HEK293 (cell line): ENCODE measurements at regions not wholly inside any gene's neighbourhood (a gene's known extent, or its start where the extent isn't known, plus 50 kb on each side); places are given as distances from the start of the nearest gene placed in this dataset.

Source experiments
- CTCF ChIP-seq: fragments of 450-650 bp; formaldehyde crosslinking; IDR thresholded peaks from 2 replicates; pipeline ENCODE4 v1.5.1; 2016; ENCODE audit warnings: missing biosample characterization, missing genetic modification characterization
- HOXA7 ChIP-seq: sonication (generic); formaldehyde crosslinking; IDR thresholded peaks from 2 replicates; pipeline ENCODE4 v1.8.1; 2022; ENCODE audit warnings: missing genetic modification reagents, borderline replicate concordance
- HOXD13 ChIP-seq: sonication (generic); formaldehyde crosslinking; IDR thresholded peaks from 2 replicates; pipeline ENCODE4 v1.8.0; 2022; ENCODE audit warnings: missing genetic modification reagents, borderline replicate concordance
- MEIS1 ChIP-seq: sonication (generic); formaldehyde crosslinking; IDR thresholded peaks from 2 replicates; pipeline ENCODE4 v1.8.1; 2022; ENCODE audit warnings: missing genetic modification reagents, mild to moderate bottlenecking, borderline replicate concordance
- TCF7L2 ChIP-seq: IDR thresholded peaks from 2 replicates; pipeline ENCODE4 v1.6.1; 2011; ENCODE audit warnings: low read depth, mild to moderate bottlenecking, inconsistent platforms, low read length, moderate library complexity, borderline replicate concordance
- ZBTB1 ChIP-seq: fragments of 450-650 bp; formaldehyde crosslinking; IDR thresholded peaks from 2 replicates; pipeline ENCODE4 v1.5.1; 2016; ENCODE audit warnings: missing biosample characterization, missing genetic modification characterization
- ZNF391 ChIP-seq: fragments of 450-650 bp; formaldehyde crosslinking; IDR thresholded peaks from 2 replicates; pipeline ENCODE4 v1.5.1; 2016; ENCODE audit warnings: low read depth, missing biosample characterization, missing genetic modification characterization, borderline replicate concordance

DNA sequence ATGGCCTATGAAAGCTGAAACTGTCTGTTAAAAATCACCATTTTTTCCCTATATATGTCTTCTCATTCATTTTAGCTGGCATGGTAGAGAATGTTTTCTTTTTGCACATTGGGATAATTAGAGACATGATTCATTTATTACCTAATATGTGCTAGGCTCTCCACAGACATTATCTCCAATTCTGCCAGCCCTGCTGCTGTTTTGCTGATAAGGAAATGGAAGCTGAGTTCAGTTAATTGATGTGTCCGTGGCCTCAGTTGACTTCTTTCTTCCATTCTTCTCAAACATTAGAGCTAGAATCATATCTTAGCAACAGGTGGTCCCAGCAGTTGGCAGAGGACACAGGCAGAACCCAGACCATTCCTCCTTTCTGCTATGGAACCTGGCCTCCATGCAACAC is 644.1 kb upstream of the CITED2 start:
- TF ChIP-seq HOXA7 (CRISPR knock-in tag) = no peak
- TF ChIP-seq ZNF391 (tag by site-specific recombination) = no peak
- no peak for TF ChIP-seq TCF7L2
- TF ChIP-seq MEIS1 (CRISPR knock-in tag) = no peak
- no peak for TF ChIP-seq CTCF
- no peak for TF ChIP-seq ZBTB1 (tag by site-specific recombination)
- TF ChIP-seq HOXD13 (CRISPR knock-in tag) = no peak
